Gastrocnemius medialis (tissue), 4 donors: ENCODE measurements at regions not wholly inside any gene's neighbourhood (a gene's known extent, or its start where the extent isn't known, plus 50 kb on each side); places are given as distances from the start of the nearest gene placed in this dataset.
"Not testable (repeated sequence)": the region's sequence is repeated elsewhere in the genome, so short reads cannot be mapped to it uniquely, and the experiment has no call there.

Source experiments
- ATAC-seq, 2 donors: fragments of 150-250 bp; one replicate each; pipeline ENCODE4 v1.9.1; 2016
- DNase-seq, 2 donors: peaks; one replicate each; pipeline ENCODE4 v3.0.0-alpha.2; 2019
- H3K27ac ChIP-seq, 4 donors: fragments of 200-600 bp; sonication (generic); 1 replicate in 1 of 4; 2 replicates in 3 of 4; pipeline ENCODE4 v1.5.1; 2016 to 2018; ENCODE audit warnings: mild to moderate bottlenecking in 2 of 4, moderate library complexity in 1 of 4
- H3K27me3 ChIP-seq, 3 donors: fragments of 200-600 bp; sonication (generic) in 2 of 3; 1 replicate in 1 of 3; 2 replicates in 2 of 3; pipeline versions ENCODE4 v1.5.1 to v1.6.0; 2016 to 2019; ENCODE audit warnings: mild to moderate bottlenecking in 1 of 3, moderate library complexity in 1 of 3
- H3K36me3 ChIP-seq, 2 donors: fragments of 200-600 bp; sonication (generic) in 1 of 2; one replicate each; pipeline ENCODE4 v1.5.1; 2017 to 2018
- H3K4me1 ChIP-seq, 2 donors: fragments of 200-600 bp; sonication (generic) in 1 of 2; one replicate each; pipeline ENCODE4 v1.5.1; 2016 to 2017; ENCODE audit warnings: mild to moderate bottlenecking in 2 of 2
- H3K4me3 ChIP-seq, 4 donors: fragments of 200-600 bp; sonication (generic) in 3 of 4; 1 replicate in 1 of 4; 2 replicates in 3 of 4; pipeline ENCODE4 v1.5.1; 2016 to 2019; ENCODE audit warnings: mild to moderate bottlenecking in 2 of 4
- H3K9me3 ChIP-seq, 3 donors: fragments of 200-600 bp; sonication (generic) in 2 of 3; 1 replicate in 1 of 3; 2 replicates in 2 of 3; pipeline ENCODE4 v1.5.1; 2016 to 2019
- CTCF ChIP-seq, 5 experiments: fragments of 450-650 bp in 3 of 5; fragments of 200-600 bp in 2 of 5; sonication (generic) in 2 of 5; IDR thresholded peaks in 4 of 5; conservative IDR thresholded peaks in 1 of 5; 1 replicate in 4 of 5; 2 replicates in 1 of 5; pipeline ENCODE4 v1.5.1; 2016 to 2019; ENCODE audit warnings: antibody characterized with exemption in 5 of 5, mild to moderate bottlenecking in 3 of 5, moderate library complexity in 3 of 5
- POLR2A ChIP-seq, 2 donors: fragments of 450-650 bp; IDR thresholded peaks; one replicate each; pipeline ENCODE4 v1.6.1; 2017; ENCODE audit warnings: antibody characterized with exemption in 2 of 2, mild to moderate bottlenecking in 2 of 2, moderate library complexity in 2 of 2
- in situ Hi-C, 4 donors: fragments of 200-750 bp; cut with MboI; loops; one replicate each; pipeline versions ENCODE4 v1.15.0 to v1.8.0; 2017; ENCODE audit warnings: low sequenced_read_pairs in 4 of 4
- intact Hi-C: fragments of 100-400 bp; cut with DNase I; formaldehyde crosslinking; loops from one replicate; pipeline ENCODE4 v1.15.1; 2023; ENCODE audit warnings: low total_unique reads

GRCh38 chr10:120186506-120186905, 270.5 kb upstream of the PLPP4 start:
- in situ Hi-C loops (no loop called here), intact Hi-C loops (no loop called here)
- H3K9me3 ChIP-seq = no peaks in the 10 kb centered on the region
- ATAC-seq = no peak
- no peaks in the 10 kb centered on the region for H3K27me3 ChIP-seq
- H3K4me1 ChIP-seq = no peaks in the 10 kb centered on the region
- TF ChIP-seq CTCF (IDR thresholded peaks at IDR 0.05 in 4 of 5, conservative IDR thresholded peaks at IDR 0.05 in 1 of 5) (no peak), POLR2A (IDR thresholded peaks at IDR 0.05) (no peak)
- H3K36me3 ChIP-seq = no peaks in the 10 kb centered on the region
- H3K27ac ChIP-seq = no peak overlapping the region
- DNase-seq = no peak
- no peak overlapping the region for H3K4me3 ChIP-seq

- H3K27me3 ChIP-seq, DNase-seq, H3K27ac ChIP-seq, H3K4me3 ChIP-seq, H3K9me3 ChIP-seq, in situ Hi-C loops, ATAC-seq, H3K4me1 ChIP-seq, H3K36me3 ChIP-seq, intact Hi-C loops: not testable (repeated sequence)
Measured at GRCh38 chr10:120187168-120187567, 269.9 kb upstream of the PLPP4 start.

GRCh38 chr10:120188950-120189349, 268.1 kb upstream of the PLPP4 start:
- Histone ChIP-seq H3K4me1 (no peaks in the 10 kb centered on the region), H3K27me3 (no peaks in the 10 kb centered on the region), H3K4me3 (no peak overlapping the region), H3K9me3 (no peaks in the 10 kb centered on the region), H3K27ac (no peak overlapping the region), H3K36me3 (no peaks in the 10 kb centered on the region)
- DNase-seq (no peak), ATAC-seq (no peak)
- intact Hi-C loops (no loop called here), in situ Hi-C loops (no loop called here)
- TF ChIP-seq CTCF (IDR thresholded peaks at IDR 0.05 in 4 of 5, conservative IDR thresholded peaks at IDR 0.05 in 1 of 5) (no peak), POLR2A (IDR thresholded peaks at IDR 0.05) (no peak)

GRCh38 chr10:120195984-120196712, 260.9 kb upstream of the PLPP4 start:
- in situ Hi-C loops (no loop called here), intact Hi-C loops (no loop called here)
- Histone ChIP-seq H3K36me3 (no peaks in the 10 kb centered on the region), H3K9me3 (no peaks in the 10 kb centered on the region), H3K4me1 (no peaks in the 10 kb centered on the region), H3K4me3 (no peak overlapping the region), H3K27ac (no peak overlapping the region), H3K27me3 (no peaks in the 10 kb centered on the region)
- DNase-seq = no peak
- no peak for TF ChIP-seq POLR2A (IDR thresholded peaks at IDR 0.05)
- no peak for TF ChIP-seq CTCF (IDR thresholded peaks at IDR 0.05 in 4 of 5, conservative IDR thresholded peaks at IDR 0.05 in 1 of 5)
- no peak for ATAC-seq

DNA sequence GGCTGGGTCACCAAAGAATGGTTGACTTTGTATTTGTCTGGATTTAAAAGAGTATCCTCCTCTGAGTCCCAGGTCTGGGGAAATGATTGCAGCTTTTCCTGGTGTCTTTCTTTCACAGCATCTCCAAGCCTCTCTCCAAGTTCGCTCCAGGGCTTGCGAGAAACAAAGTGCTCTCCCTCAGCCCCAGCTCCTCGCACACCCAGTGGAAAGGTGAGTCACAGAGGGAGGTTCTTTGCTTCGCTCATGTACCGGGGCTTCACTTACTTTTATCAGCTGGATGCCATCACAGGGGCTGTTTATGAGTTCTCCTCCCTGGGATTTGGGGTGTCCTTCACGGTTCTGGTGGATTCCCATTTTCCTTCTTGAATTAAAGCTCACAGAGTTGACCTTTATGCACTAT, 252.2 kb upstream of the PLPP4 start:
- Histone ChIP-seq H3K36me3 (no peaks in the 10 kb centered on the region), H3K27me3 (no peaks in the 10 kb centered on the region), H3K4me3 (no peak overlapping the region), H3K4me1 (no peaks in the 10 kb centered on the region), H3K27ac (no peak overlapping the region), H3K9me3 (no peaks in the 10 kb centered on the region)
- ATAC-seq = no peak
- no peak for TF ChIP-seq POLR2A (IDR thresholded peaks at IDR 0.05)
- no peak for TF ChIP-seq CTCF (IDR thresholded peaks at IDR 0.05 in 4 of 5, conservative IDR thresholded peaks at IDR 0.05 in 1 of 5)
- intact Hi-C loops = no loop called here
- in situ Hi-C loops = no loop called here
- no peak for DNase-seq
